Thyroid gland (tissue), 4 donors: ENCODE measurements at regions not wholly inside any gene's neighbourhood (a gene's known extent, or its start where the extent isn't known, plus 50 kb on each side); places are given as distances from the start of the nearest gene placed in this dataset.

Source experiments
- CTCF ChIP-seq, 6 experiments: fragments of 200-600 bp in 3 of 6; fragments of 450-650 bp in 3 of 6; sonication (generic) in 3 of 6; IDR thresholded peaks; one replicate each; pipeline ENCODE4 v1.5.1; 2016 to 2019; ENCODE audit warnings: antibody characterized with exemption in 6 of 6, mild to moderate bottlenecking in 2 of 6, inconsistent platforms in 1 of 6, moderate library complexity in 1 of 6
- POLR2A ChIP-seq, 2 donors: fragments of 450-650 bp; IDR thresholded peaks; one replicate each; pipeline ENCODE4 v1.6.1; 2017; ENCODE audit warnings: antibody characterized with exemption in 2 of 2, mild to moderate bottlenecking in 2 of 2, moderate library complexity in 1 of 2

GRCh38 chr2:154637456-154637855, 61.0 kb upstream of the KCNJ3 start:
- TF ChIP-seq CTCF (IDR thresholded peaks at IDR 0.05), result no peak
- TF ChIP-seq POLR2A (IDR thresholded peaks at IDR 0.05), result no peak
